ENCODE measurements at regions not wholly inside any gene's neighbourhood (a gene's known extent, or its start where the extent isn't known, plus 50 kb on each side); places are given as distances from the start of the nearest gene placed in this dataset. TPM values are rescaled to one million over a fixed set of nuclear protein-coding genes. Genes with fewer than 3 reads are reported as not detected.

GRCh38 chr5:98999631-99000030 is 70.8 kb upstream of the CHD1 start:
- H3K27me3 ChIP-seq (ENCODE audit: control insufficient read depth in 3 of 3, insufficient read depth in 3 of 3, low read length in 3 of 3): no peaks in the 10 kb centered on the region

GRCh38 chr5:98997000-98997399 is 68.2 kb upstream of the CHD1 start:
- no peak overlapping the region for H3K9ac ChIP-seq (ENCODE audit: low read depth in 1 of 3, low read length in 3 of 3)
- H3K27ac ChIP-seq (ENCODE audit: low read depth, low read length): no peak overlapping the region
- H3K36me3 ChIP-seq (ENCODE audit: control insufficient read depth in 3 of 3, insufficient read depth in 3 of 3, low read length in 3 of 3): no peaks in the 10 kb centered on the region
- no peaks in the 10 kb centered on the region for H3K9me3 ChIP-seq (ENCODE audit: control insufficient read depth in 3 of 3, low read length in 3 of 3)
- no peaks in the 10 kb centered on the region for H3K27me3 ChIP-seq (ENCODE audit: control insufficient read depth in 3 of 3, insufficient read depth in 3 of 3, low read length in 3 of 3)
- H3K4me3 ChIP-seq (ENCODE audit: low read length in 3 of 3): no peak overlapping the region
- H3K4me1 ChIP-seq (ENCODE audit: control insufficient read depth in 3 of 3, insufficient read depth in 3 of 3, low read length in 3 of 3): no peaks in the 10 kb centered on the region

More at GRCh38 chr5:98999631-99000030, 70.8 kb upstream of the CHD1 start:
- Histone ChIP-seq H3K27ac (ENCODE audit: low read depth, low read length) (no peak overlapping the region), H3K4me1 (ENCODE audit: control insufficient read depth in 3 of 3, insufficient read depth in 3 of 3, low read length in 3 of 3) (no peaks in the 10 kb centered on the region), H3K4me3 (ENCODE audit: low read length in 3 of 3) (no peak overlapping the region), H3K36me3 (ENCODE audit: control insufficient read depth in 3 of 3, insufficient read depth in 3 of 3, low read length in 3 of 3) (no peaks in the 10 kb centered on the region), H3K9ac (ENCODE audit: low read depth in 1 of 3, low read length in 3 of 3) (no peak overlapping the region), H3K9me3 (ENCODE audit: control insufficient read depth in 3 of 3, low read length in 3 of 3) (no peaks in the 10 kb centered on the region)

- Histone ChIP-seq H3K27ac (ENCODE audit: low read depth, low read length) (no peak overlapping the region), H3K27me3 (ENCODE audit: control insufficient read depth in 3 of 3, insufficient read depth in 3 of 3, low read length in 3 of 3) (no peaks in the 10 kb centered on the region), H3K9me3 (ENCODE audit: control insufficient read depth in 3 of 3, low read length in 3 of 3) (no peaks in the 10 kb centered on the region), H3K9ac (ENCODE audit: low read depth in 1 of 3, low read length in 3 of 3) (no peak overlapping the region), H3K36me3 (ENCODE audit: control insufficient read depth in 3 of 3, insufficient read depth in 3 of 3, low read length in 3 of 3) (no peaks in the 10 kb centered on the region), H3K4me1 (ENCODE audit: control insufficient read depth in 3 of 3, insufficient read depth in 3 of 3, low read length in 3 of 3) (no peaks in the 10 kb centered on the region), H3K4me3 (ENCODE audit: low read length in 3 of 3) (no peak overlapping the region)
Measured at GRCh38 chr5:98994611-98995010, 65.8 kb upstream of the CHD1 start.

GRCh38 chr5:98993512-98993911 is 64.7 kb upstream of the CHD1 start:
- H3K27me3 ChIP-seq (ENCODE audit: control insufficient read depth in 3 of 3, insufficient read depth in 3 of 3, low read length in 3 of 3): no peaks in the 10 kb centered on the region
- H3K9me3 ChIP-seq (ENCODE audit: control insufficient read depth in 3 of 3, low read length in 3 of 3): no peaks in the 10 kb centered on the region
- H3K4me3 ChIP-seq (ENCODE audit: low read length in 3 of 3): no peak overlapping the region
- no peaks in the 10 kb centered on the region for H3K4me1 ChIP-seq (ENCODE audit: control insufficient read depth in 3 of 3, insufficient read depth in 3 of 3, low read length in 3 of 3)
- no peak overlapping the region for H3K9ac ChIP-seq (ENCODE audit: low read depth in 1 of 3, low read length in 3 of 3)
- H3K27ac ChIP-seq (ENCODE audit: low read depth, low read length): no peak overlapping the region
- no peaks in the 10 kb centered on the region for H3K36me3 ChIP-seq (ENCODE audit: control insufficient read depth in 3 of 3, insufficient read depth in 3 of 3, low read length in 3 of 3)

GRCh38 chr5:98992552-98992951 is 63.7 kb upstream of the CHD1 start:
- Histone ChIP-seq H3K36me3 (ENCODE audit: control insufficient read depth in 3 of 3, insufficient read depth in 3 of 3, low read length in 3 of 3) (no peaks in the 10 kb centered on the region), H3K9ac (ENCODE audit: low read depth in 1 of 3, low read length in 3 of 3) (no peak overlapping the region), H3K4me3 (ENCODE audit: low read length in 3 of 3) (no peak overlapping the region), H3K27ac (ENCODE audit: low read depth, low read length) (no peak overlapping the region), H3K4me1 (ENCODE audit: control insufficient read depth in 3 of 3, insufficient read depth in 3 of 3, low read length in 3 of 3) (no peaks in the 10 kb centered on the region), H3K9me3 (ENCODE audit: control insufficient read depth in 3 of 3, low read length in 3 of 3) (no peaks in the 10 kb centered on the region), H3K27me3 (ENCODE audit: control insufficient read depth in 3 of 3, insufficient read depth in 3 of 3, low read length in 3 of 3) (no peaks in the 10 kb centered on the region)

GRCh38 chr5:98989727-98990126 is 60.9 kb upstream of the CHD1 start:
- no peak overlapping the region for H3K27ac ChIP-seq (ENCODE audit: low read depth, low read length)
- H3K4me3 ChIP-seq (ENCODE audit: low read length in 3 of 3): no peak overlapping the region
- no peak overlapping the region for H3K9ac ChIP-seq (ENCODE audit: low read depth in 1 of 3, low read length in 3 of 3)
- no peaks in the 10 kb centered on the region for H3K9me3 ChIP-seq (ENCODE audit: control insufficient read depth in 3 of 3, low read length in 3 of 3)
- H3K4me1 ChIP-seq (ENCODE audit: control insufficient read depth in 3 of 3, insufficient read depth in 3 of 3, low read length in 3 of 3): no peaks in the 10 kb centered on the region
- H3K36me3 ChIP-seq (ENCODE audit: control insufficient read depth in 3 of 3, insufficient read depth in 3 of 3, low read length in 3 of 3): no peaks in the 10 kb centered on the region
- H3K27me3 ChIP-seq (ENCODE audit: control insufficient read depth in 3 of 3, insufficient read depth in 3 of 3, low read length in 3 of 3): no peaks in the 10 kb centered on the region

- Histone ChIP-seq H3K27ac (ENCODE audit: low read depth, low read length) (no peak overlapping the region), H3K4me1 (ENCODE audit: control insufficient read depth in 3 of 3, insufficient read depth in 3 of 3, low read length in 3 of 3) (no peaks in the 10 kb centered on the region), H3K27me3 (ENCODE audit: control insufficient read depth in 3 of 3, insufficient read depth in 3 of 3, low read length in 3 of 3) (no peaks in the 10 kb centered on the region), H3K9ac (ENCODE audit: low read depth in 1 of 3, low read length in 3 of 3) (no peak overlapping the region), H3K4me3 (ENCODE audit: low read length in 3 of 3) (no peak overlapping the region), H3K36me3 (ENCODE audit: control insufficient read depth in 3 of 3, insufficient read depth in 3 of 3, low read length in 3 of 3) (no peaks in the 10 kb centered on the region), H3K9me3 (ENCODE audit: control insufficient read depth in 3 of 3, low read length in 3 of 3) (no peaks in the 10 kb centered on the region)
Measured at GRCh38 chr5:98986587-98986986, 57.8 kb upstream of the CHD1 start.

- Histone ChIP-seq H3K9ac (ENCODE audit: low read depth in 1 of 3, low read length in 3 of 3) (no peak overlapping the region), H3K9me3 (ENCODE audit: control insufficient read depth in 3 of 3, low read length in 3 of 3) (no peaks in the 10 kb centered on the region), H3K36me3 (ENCODE audit: control insufficient read depth in 3 of 3, insufficient read depth in 3 of 3, low read length in 3 of 3) (no peaks in the 10 kb centered on the region), H3K27ac (ENCODE audit: low read depth, low read length) (no peak overlapping the region), H3K4me3 (ENCODE audit: low read length in 3 of 3) (no peak overlapping the region), H3K27me3 (ENCODE audit: control insufficient read depth in 3 of 3, insufficient read depth in 3 of 3, low read length in 3 of 3) (no peaks in the 10 kb centered on the region), H3K4me1 (ENCODE audit: control insufficient read depth in 3 of 3, insufficient read depth in 3 of 3, low read length in 3 of 3) (no peaks in the 10 kb centered on the region)
Measured at GRCh38 chr5:98982880-98983279, 54.1 kb upstream of the CHD1 start.

Small RNAs in the stretch of these regions (small RNA-seq; reads per million reads assigned to genes)
- gene MTND4LP5 (not detected), gene RF00019 (not detected), gene RNU6-1119P (not detected)
